GM10248 (cell line): ENCODE measurements at regions not wholly inside any gene's neighbourhood (a gene's known extent, or its start where the extent isn't known, plus 50 kb on each side); places are given as distances from the start of the nearest gene placed in this dataset.
"Not testable (repeated sequence)": the region's sequence is repeated elsewhere in the genome, so short reads cannot be mapped to it uniquely, and the experiment has no call there.

Source experiments
- CTCF ChIA-PET: fragments of 300-600 bp; sonication (Branson Sonifier 250); formaldehyde crosslinking; extraction: SDS; loops from one replicate; lab custom pipeline; 2021; ENCODE audit warnings: antibody characterized with exemption; lab: Yijun Ruan, JAX
- POLR2A ChIA-PET: fragments of 350-650 bp; sonication (Branson Sonifier 250); formaldehyde crosslinking; extraction: SDS; loops from one replicate; lab custom pipeline; 2020; ENCODE audit warnings: antibody characterized with exemption; lab: Yijun Ruan, JAX
- DNase-seq: peaks from one replicate; pipeline ENCODE4 v3.0.0; 2012; ENCODE audit errors: extremely low spot score
- CTCF ChIP-seq: IDR thresholded peaks from 2 replicates; pipeline ENCODE4 v1.5.1; 2012; ENCODE audit warnings: mild to moderate bottlenecking, low read depth; ENCODE audit errors: extremely low read depth, missing control alignments, control extremely low read depth

- no peak for DNase-seq
- POLR2A ChIA-PET: no interaction called here
- TF ChIP-seq CTCF: no peak
- CTCF ChIA-PET: interaction anchor here (1.2 kb wide), 1 partner anchor 11 kb away, joined by 3 read pairs; no protein-coding TSS in a partner anchor
These were observed 332.2 kb upstream of the TANK start for GRCh38 chr2:160828076-160828475.

GRCh38 chr2:160832381-160832780 is 327.8 kb upstream of the TANK start:
- POLR2A ChIA-PET, DNase-seq, CTCF ChIA-PET: not testable (repeated sequence)

GRCh38 chr2:160835166-160835565 is 325.1 kb upstream of the TANK start:
- CTCF ChIA-PET: interaction anchor here (1.0 kb wide), 1 partner anchor 9 kb away, joined by 5 read pairs; no protein-coding TSS in a partner anchor
- POLR2A ChIA-PET: no interaction called here
- TF ChIP-seq CTCF: no peak
- no peak for DNase-seq

GRCh38 chr2:160836755-160837154 is 323.5 kb upstream of the TANK start:
- DNase-seq: no peak
- POLR2A ChIA-PET: no interaction called here
- TF ChIP-seq CTCF: no peak
- CTCF ChIA-PET: no interaction called here

- CTCF ChIA-PET: no interaction called here
- POLR2A ChIA-PET: no interaction called here
- DNase-seq: no peak
- TF ChIP-seq CTCF: no peak
These were observed 322.8 kb upstream of the TANK start for GRCh38 chr2:160837416-160837815.

- POLR2A ChIA-PET: no interaction called here
These were observed 322.1 kb upstream of the TANK start for GRCh38 chr2:160838147-160838546.

GRCh38 chr2:160838691-160839090 is 321.5 kb upstream of the TANK start:
- POLR2A ChIA-PET: no interaction called here
- DNase-seq: no peak
- CTCF ChIA-PET: interaction anchor here (0.8 to 0.9 kb wide), 2 partner anchors 11 to 17 kb away, joined by 3 read pairs; no protein-coding TSS in a partner anchor
- no peak for TF ChIP-seq CTCF

More at GRCh38 chr2:160838147-160838546, 322.1 kb upstream of the TANK start:
- TF ChIP-seq CTCF: no peak
- no peak for DNase-seq
- CTCF ChIA-PET: interaction anchor here (0.8 to 0.9 kb wide), 2 partner anchors 10 to 16 kb away, joined by 3 read pairs; no protein-coding TSS in a partner anchor
